Testis (tissue), 2 donors: ENCODE measurements at regions not wholly inside any gene's neighbourhood (a gene's known extent, or its start where the extent isn't known, plus 50 kb on each side); places are given as distances from the start of the nearest gene placed in this dataset.

Experiments
- POLR2A ChIP-seq: fragments of 450-650 bp; IDR thresholded peaks from one replicate; pipeline ENCODE4 v1.6.1; 2017; ENCODE audit warnings: antibody characterized with exemption, mild to moderate bottlenecking, moderate library complexity
- TF ChIP-seq, protein P1 (sequence below), 3 experiments: fragments of 450-650 bp in 2 of 3; fragments of 200-600 bp in 1 of 3; sonication (generic) in 1 of 3; IDR thresholded peaks; one replicate each; pipeline ENCODE4 v1.5.1; 2016 to 2019; ENCODE audit warnings: antibody characterized with exemption in 3 of 3, mild to moderate bottlenecking in 2 of 3, moderate library complexity in 1 of 3

DNA sequence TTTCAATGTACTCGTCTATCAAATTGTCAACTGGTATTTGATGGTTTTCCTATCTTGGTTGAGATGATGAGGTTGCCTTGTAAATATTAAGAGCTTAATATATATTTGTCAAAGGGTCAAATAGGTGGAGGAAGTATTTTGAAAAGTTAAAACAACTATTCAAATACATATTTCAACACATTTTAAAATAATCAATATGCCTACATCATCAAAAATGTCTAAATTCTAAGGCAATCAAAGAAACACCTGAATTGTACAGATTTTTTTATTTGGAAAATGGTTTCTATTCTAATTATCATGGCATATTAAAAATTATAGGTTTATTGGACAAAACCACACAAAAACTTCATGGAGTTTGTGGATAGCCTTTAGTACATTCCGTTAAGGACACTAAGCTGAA lies 461.4 kb upstream of the ONECUT1 start:
- TF ChIP-seq, protein P1, sequence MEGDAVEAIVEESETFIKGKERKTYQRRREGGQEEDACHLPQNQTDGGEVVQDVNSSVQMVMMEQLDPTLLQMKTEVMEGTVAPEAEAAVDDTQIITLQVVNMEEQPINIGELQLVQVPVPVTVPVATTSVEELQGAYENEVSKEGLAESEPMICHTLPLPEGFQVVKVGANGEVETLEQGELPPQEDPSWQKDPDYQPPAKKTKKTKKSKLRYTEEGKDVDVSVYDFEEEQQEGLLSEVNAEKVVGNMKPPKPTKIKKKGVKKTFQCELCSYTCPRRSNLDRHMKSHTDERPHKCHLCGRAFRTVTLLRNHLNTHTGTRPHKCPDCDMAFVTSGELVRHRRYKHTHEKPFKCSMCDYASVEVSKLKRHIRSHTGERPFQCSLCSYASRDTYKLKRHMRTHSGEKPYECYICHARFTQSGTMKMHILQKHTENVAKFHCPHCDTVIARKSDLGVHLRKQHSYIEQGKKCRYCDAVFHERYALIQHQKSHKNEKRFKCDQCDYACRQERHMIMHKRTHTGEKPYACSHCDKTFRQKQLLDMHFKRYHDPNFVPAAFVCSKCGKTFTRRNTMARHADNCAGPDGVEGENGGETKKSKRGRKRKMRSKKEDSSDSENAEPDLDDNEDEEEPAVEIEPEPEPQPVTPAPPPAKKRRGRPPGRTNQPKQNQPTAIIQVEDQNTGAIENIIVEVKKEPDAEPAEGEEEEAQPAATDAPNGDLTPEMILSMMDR (IDR thresholded peaks at IDR 0.05) = no peak
- no peak for TF ChIP-seq POLR2A
